H1 (cell line): ENCODE measurements at regions not wholly inside any gene's neighbourhood (a gene's known extent, or its start where the extent isn't known, plus 50 kb on each side); places are given as distances from the start of the nearest gene placed in this dataset.

Source experiments
- CTCF ChIA-PET: fragments of 300-600 bp; sonication (Branson Sonifier 250); formaldehyde crosslinking; loops from one replicate; lab custom pipeline; 2021; ENCODE audit not compliant: partially characterized antibody; lab: Charles Lee
- POLR2A ChIA-PET: fragments of 300-600 bp; sonication (Branson Sonifier 250); formaldehyde crosslinking; loops from one replicate; lab custom pipeline; 2021; ENCODE audit warnings: inconsistent platforms; ENCODE audit not compliant: partially characterized antibody; lab: Charles Lee
- DNase-seq, 2 experiments: peaks; one replicate each; pipeline versions ENCODE4 v3.0.0 to v3.0.0-alpha.2; 2010 to 2022; ENCODE audit warnings: low spot score in 2 of 2, low read depth in 1 of 2, mixed read lengths in 1 of 2
- FAIRE-seq: peaks from 2 replicates; lab custom pipeline; 2011; peaks lifted over from hg19 to GRCh38; lab: Jason Lieb, UNC
- H2AFZ ChIP-seq: 2 replicates; pipeline ENCODE4 v1.8.1; 2012; ENCODE audit warnings: low read length, inconsistent platforms
- H2AK5ac ChIP-seq: 2 replicates; pipeline ENCODE4 v1.6.1; 2013; ENCODE audit warnings: low read depth, low read length
- H2BK120ac ChIP-seq: replicated peaks from 2 replicates; pipeline ENCODE3; 2013; ENCODE audit warnings: low read depth, low read length, inconsistent platforms
- H2BK12ac ChIP-seq: 2 replicates; pipeline ENCODE4 v1.6.1; 2013; ENCODE audit warnings: low read depth, low read length
- H2BK15ac ChIP-seq: 2 replicates; pipeline ENCODE4 v1.6.1; 2013; ENCODE audit warnings: low read length
- H2BK20ac ChIP-seq: 2 replicates; pipeline ENCODE4 v1.6.1; 2013; ENCODE audit warnings: low read length
- H2BK5ac ChIP-seq: 2 replicates; pipeline ENCODE4 v1.6.1; 2013; ENCODE audit warnings: low read depth, low read length
- H3K14ac ChIP-seq: 2 replicates; pipeline ENCODE4 v1.6.1; 2013; ENCODE audit warnings: inconsistent platforms; ENCODE audit not compliant: insufficient read length
- H3K18ac ChIP-seq: 2 replicates; pipeline ENCODE4 v1.6.1; 2013; ENCODE audit warnings: low read length; ENCODE audit errors: extremely low read depth
- H3K23ac ChIP-seq: 2 replicates; pipeline ENCODE4 v1.6.1; 2013; ENCODE audit warnings: inconsistent platforms; ENCODE audit not compliant: insufficient read length
- H3K23me2 ChIP-seq: 2 replicates; pipeline ENCODE4 v1.6.1; 2013; ENCODE audit warnings: low read depth, low read length
- H3K27ac ChIP-seq: 2 replicates; pipeline ENCODE4 v1.6.1; 2011; ENCODE audit warnings: low read depth, low read length, inconsistent platforms
- H3K27me3 ChIP-seq, 4 experiments: replicated peaks in 1 of 4; 1 replicate in 1 of 4; 2 replicates in 3 of 4; pipeline versions ENCODE4 v1.6.1 to v1.8.1; 2011 to 2013; ENCODE audit warnings: low read length in 3 of 4, mild to moderate bottlenecking in 3 of 4, inconsistent platforms in 2 of 4, mixed read lengths in 2 of 4, moderate library complexity in 1 of 4; ENCODE audit not compliant: control insufficient read depth in 3 of 4, insufficient read depth in 3 of 4; ENCODE audit errors: extremely low read depth in 1 of 4
- H3K36me3 ChIP-seq, 4 experiments: 2 replicates each; pipeline versions ENCODE4 v1.6.1 to v1.8.1; 2011 to 2013; ENCODE audit warnings: mild to moderate bottlenecking in 4 of 4, low read length in 3 of 4, moderate library complexity in 2 of 4, control low read depth in 1 of 4, inconsistent platforms in 1 of 4; ENCODE audit not compliant: insufficient read depth in 4 of 4, control insufficient read depth in 2 of 4
- H3K4ac ChIP-seq: replicated peaks from 2 replicates; pipeline ENCODE3; 2013; ENCODE audit warnings: low read length, low read depth, mixed read lengths, inconsistent platforms; ENCODE audit not compliant: insufficient read length
- H3K4me1 ChIP-seq, 4 experiments: replicated peaks in 1 of 4; 1 replicate in 1 of 4; 2 replicates in 3 of 4; pipeline versions ENCODE4 v1.6.1 to v1.8.1; 2011 to 2013; ENCODE audit warnings: low read length in 3 of 4, inconsistent platforms in 2 of 4, mixed read lengths in 1 of 4; ENCODE audit not compliant: insufficient read depth in 4 of 4, control insufficient read depth in 3 of 4
- H3K4me2 ChIP-seq, 2 experiments: 2 replicates each; pipeline versions ENCODE4 v1.6.1 to v1.8.1; 2011 to 2013; ENCODE audit warnings: low read depth in 2 of 2, low read length in 2 of 2, control low read depth in 1 of 2, inconsistent platforms in 1 of 2, mild to moderate bottlenecking in 1 of 2; ENCODE audit not compliant: insufficient read depth in 1 of 2
- H3K4me3 ChIP-seq, 4 experiments: fragments of 200-600, 300-600 bp in 1 of 4; sonication (generic), shearing (Covaris generic), sonication (Bioruptor Twin) in 1 of 4; 2 replicates each; pipeline versions ENCODE4 v1.5.1 to v1.8.1; 2011 to 2016; ENCODE audit warnings: low read length in 4 of 4, low read depth in 3 of 4, control low read depth in 2 of 4, inconsistent platforms in 2 of 4, mild to moderate bottlenecking in 2 of 4, mixed read lengths in 1 of 4, moderate library complexity in 1 of 4; ENCODE audit not compliant: insufficient read depth in 2 of 4; ENCODE audit errors: extremely low read depth in 1 of 4
- H3K56ac ChIP-seq: replicated peaks from 2 replicates; pipeline ENCODE3; 2013; ENCODE audit warnings: low read depth, mild to moderate bottlenecking, mixed read lengths, low read length, inconsistent platforms; ENCODE audit not compliant: insufficient read length
- H3K79me1 ChIP-seq: 2 replicates; pipeline ENCODE4 v1.6.1; 2013; ENCODE audit warnings: low read depth, low read length, control low read depth
- H3K79me2 ChIP-seq, 2 experiments: 2 replicates each; pipeline versions ENCODE4 v1.6.1 to v1.8.1; 2012 to 2013; ENCODE audit warnings: low read length in 2 of 2, mild to moderate bottlenecking in 2 of 2, inconsistent platforms in 1 of 2; ENCODE audit not compliant: insufficient read depth in 2 of 2, control insufficient read depth in 1 of 2
- H3K9ac ChIP-seq, 4 experiments: replicated peaks in 1 of 4; 1 replicate in 1 of 4; 2 replicates in 3 of 4; pipeline versions ENCODE4 v1.6.1 to v1.8.1; 2011 to 2013; ENCODE audit warnings: low read depth in 3 of 4, low read length in 3 of 4, control low read depth in 2 of 4, mild to moderate bottlenecking in 2 of 4, moderate library complexity in 2 of 4, inconsistent platforms in 1 of 4; ENCODE audit errors: extremely low read depth in 1 of 4
- H3K9me3 ChIP-seq, 2 experiments: 2 replicates each; pipeline versions ENCODE4 v1.6.1 to v1.8.1; 2012 to 2013; ENCODE audit warnings: mild to moderate bottlenecking in 2 of 2, moderate library complexity in 2 of 2, control low read depth in 1 of 2, inconsistent platforms in 1 of 2, low read depth in 1 of 2, low read length in 1 of 2, mixed read lengths in 1 of 2; ENCODE audit not compliant: insufficient read depth in 2 of 2
- H4K20me1 ChIP-seq, 2 experiments: replicated peaks in 1 of 2; 2 replicates each; pipeline versions ENCODE3 to v1.8.1; 2011 to 2013; ENCODE audit warnings: inconsistent platforms in 2 of 2, low read length in 2 of 2, mild to moderate bottlenecking in 1 of 2; ENCODE audit not compliant: insufficient read depth in 2 of 2, control insufficient read depth in 1 of 2
- H4K5ac ChIP-seq: 2 replicates; pipeline ENCODE4 v1.6.1; 2013; ENCODE audit warnings: low read length, low read depth, mixed read lengths, inconsistent platforms; ENCODE audit not compliant: insufficient read length
- H4K8ac ChIP-seq: 2 replicates; pipeline ENCODE4 v1.8.0; 2013; ENCODE audit warnings: mild to moderate bottlenecking, moderate library complexity, low read length, inconsistent platforms; ENCODE audit not compliant: insufficient read depth; ENCODE audit errors: extremely low read depth
- H4K91ac ChIP-seq: replicated peaks from 2 replicates; pipeline ENCODE3; 2013; ENCODE audit warnings: low read length, mixed read lengths, inconsistent platforms; ENCODE audit not compliant: insufficient read length
- HDAC2 ChIP-seq, 2 experiments: fragments of 300-600 bp in 1 of 2; sonication (generic) in 1 of 2; IDR thresholded peaks; 2 replicates each; pipeline ENCODE4 v1.6.1; 2011 to 2012; ENCODE audit warnings: low read depth in 2 of 2, low read length in 2 of 2, mild to moderate bottlenecking in 2 of 2, moderate library complexity in 2 of 2, borderline replicate concordance in 1 of 2, inconsistent platforms in 1 of 2
- HDAC6 ChIP-seq: IDR thresholded peaks from one replicate; pipeline ENCODE4 v1.7.1; 2012; ENCODE audit warnings: low read depth, mild to moderate bottlenecking, inconsistent platforms, low read length, moderate library complexity
- RAD21 ChIP-seq, 2 experiments: IDR thresholded peaks in 1 of 2; conservative IDR thresholded peaks in 1 of 2; 2 replicates each; pipeline ENCODE4 v1.6.1; 2011; ENCODE audit warnings: low read depth in 2 of 2, low read length in 2 of 2, improper control_type of control experiment in 1 of 2, inconsistent platforms in 1 of 2, mild to moderate bottlenecking in 1 of 2, moderate library complexity in 1 of 2
- SIN3A ChIP-seq, 2 experiments: IDR thresholded peaks in 1 of 2; conservative IDR thresholded peaks in 1 of 2; 2 replicates each; pipeline ENCODE4 v1.6.1; 2011 to 2012; ENCODE audit warnings: low read length in 2 of 2, improper control_type of control experiment in 1 of 2, low read depth in 1 of 2, mild to moderate bottlenecking in 1 of 2
- SP4 ChIP-seq: IDR thresholded peaks from 2 replicates; pipeline ENCODE4 v1.6.1; 2012; ENCODE audit warnings: low read length, inconsistent platforms
- WGBS, 2 experiments: shearing (Covaris generic) in 1 of 2; methylation state at CpG; one replicate each; pipeline versions ENCODE4 v1.1.6 to v1.1.7; 2013 to 2015; ENCODE audit warnings: low lambda C conversion rate in 2 of 2, mixed read lengths in 2 of 2, inconsistent platforms in 1 of 2, low coverage in 1 of 2, missing lambda C conversion rate in 1 of 2; ENCODE audit not compliant: insufficient replicate concordance in 2 of 2, insufficient coverage in 1 of 2, insufficient read length in 1 of 2; ENCODE audit errors: extremely low coverage in 1 of 2, missing lambda C conversion rate in 1 of 2; 5-methylcytosine and 5-hydroxymethylcytosine counted together

DNA sequence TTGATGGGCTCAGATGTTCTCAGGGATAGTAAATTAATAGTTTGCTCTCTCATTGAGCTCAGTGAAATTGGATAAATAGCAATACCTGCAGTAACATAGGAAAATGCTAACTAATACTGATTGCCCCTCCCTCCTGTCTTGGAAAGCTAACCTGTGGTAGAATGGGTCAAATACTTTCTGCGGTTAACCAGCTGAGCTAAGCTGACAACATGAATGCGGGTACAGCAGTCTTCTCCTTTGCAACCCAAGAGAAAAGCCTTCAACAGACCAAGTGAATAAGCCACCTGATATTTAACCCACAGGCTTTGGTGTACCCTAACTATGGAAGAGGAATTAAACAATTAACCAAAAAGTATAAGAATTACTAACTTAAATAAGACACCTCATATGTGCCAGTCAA is 408.3 kb upstream of the MAF start:
- Histone ChIP-seq H4K20me1 (no peaks in the 10 kb centered on the region), H3K9me3 (no peaks in the 10 kb centered on the region), H3K4me1 (peaks cover 0 to 2% (median 0%) of the 10 kb centered on the region in 4 experiments; a peak in 2 of 7 replicates), H2BK15ac (no peak overlapping the region), H3K4me2 (no peak overlapping the region), H4K8ac (no peak overlapping the region), H4K91ac (no peak overlapping the region), H3K56ac (no peak overlapping the region), H3K23ac (no peak overlapping the region), H2BK120ac (no peak overlapping the region), H2AK5ac (no peak overlapping the region), H3K27ac (no peak overlapping the region), H3K4ac (no peak overlapping the region), H3K4me3 (no peak overlapping the region), H2AFZ (no peak overlapping the region), H2BK12ac (no peak overlapping the region), H3K9ac (no peak overlapping the region), H4K5ac (no peak overlapping the region), H3K79me1 (no peaks in the 10 kb centered on the region), H2BK20ac (no peak overlapping the region), H2BK5ac (no peak overlapping the region), H3K79me2 (no peaks in the 10 kb centered on the region), H3K14ac (no peak overlapping the region), H3K36me3 (no peaks in the 10 kb centered on the region), H3K23me2 (peaks cover 3% of the 10 kb centered on the region; the same call in 1 of the 2 replicates), H3K18ac (no peak overlapping the region), H3K27me3 (peaks cover 0 to 1% (median 0%) of the 10 kb centered on the region in 4 experiments; a peak in 1 of 7 replicates)
- FAIRE-seq, result no peak
- ChIA-PET POLR2A (interaction anchor here (0.6 kb wide), 1 partner anchor 15 kb away, joined by 4 read pairs; no protein-coding TSS in a partner anchor), CTCF (interaction anchor here (1.2 to 1.6 kb wide), 2 partner anchors 12 to 76 kb away, joined by 4 read pairs; no protein-coding TSS in a partner anchor)
- DNase-seq, result no peak
- 88% methylated on average over 2 of the region's 2 CpGs; no CpG with 5 or more reads in 1 of the 2 experiments for whole genome bisulfite sequencing, 2 experiments
- no peak for TF ChIP-seq HDAC2 (IDR thresholded peaks at IDR 0.05; ENCODE audit: borderline replicate concordance in 1 of 2, low read depth in 2 of 2, low read length in 2 of 2)
- no peak for TF ChIP-seq RAD21 (IDR thresholded peaks at IDR 0.05 in 1 of 2, conservative IDR thresholded peaks at IDR 0.05 in 1 of 2; ENCODE audit: low read depth in 2 of 2, low read length in 2 of 2)
- no peak for TF ChIP-seq HDAC6
- no peak for TF ChIP-seq SP4
- TF ChIP-seq SIN3A (conservative IDR thresholded peaks at IDR 0.05 in 1 of 2, IDR thresholded peaks at IDR 0.05 in 1 of 2; ENCODE audit: low read depth in 1 of 2, low read length in 2 of 2), result no peak
